HG03460 (cell line): ENCODE measurements at regions not wholly inside any gene's neighbourhood (a gene's known extent, or its start where the extent isn't known, plus 50 kb on each side); places are given as distances from the start of the nearest gene placed in this dataset.
"Not testable (repeated sequence)": the region's sequence is repeated elsewhere in the genome, so short reads cannot be mapped to it uniquely, and the experiment has no call there.

Source experiments
- ATAC-seq: cut with Tn5 transposase; IDR thresholded peaks from one replicate; pipeline ENCODE4 v1.9.1; 2021; ENCODE audit not compliant: unreplicated experiment

DNA sequence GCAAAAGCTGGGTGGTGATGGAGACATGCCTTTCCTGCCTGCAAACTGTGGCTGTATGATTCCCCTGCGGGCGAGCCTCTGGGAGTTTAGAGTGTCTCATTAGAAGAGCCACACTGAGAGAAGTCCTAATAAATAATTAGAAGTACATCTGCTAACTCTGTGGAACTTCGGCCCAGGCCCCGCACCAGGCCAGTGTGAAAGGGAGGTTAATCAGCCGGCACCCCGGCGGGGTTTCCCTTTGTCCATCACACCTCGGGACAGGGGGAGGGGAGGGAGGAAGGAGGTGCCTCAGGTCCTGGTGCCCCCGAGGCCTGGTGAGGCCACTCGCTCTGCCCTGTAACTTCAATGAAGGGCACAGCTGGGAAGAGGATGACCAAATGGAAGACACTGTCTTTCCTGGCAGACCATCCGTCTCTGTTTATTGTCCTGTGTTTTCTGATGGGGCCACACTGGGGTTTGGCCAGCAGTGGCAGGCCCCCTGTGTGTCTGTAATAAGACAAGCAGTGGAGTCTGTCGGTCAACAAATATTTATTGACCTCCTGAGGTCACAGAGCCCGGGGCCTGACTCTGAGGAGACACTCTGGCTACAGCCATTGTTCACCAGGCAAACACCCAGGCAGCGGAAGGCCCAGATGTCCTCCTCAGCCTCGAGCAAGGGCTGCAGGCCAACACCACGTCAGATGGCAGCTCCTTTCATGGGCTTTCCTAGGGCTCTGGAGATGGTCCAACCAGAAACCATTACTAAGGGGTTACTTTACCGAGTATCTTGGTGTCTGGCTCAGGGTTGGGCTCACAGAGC, 267.5 kb upstream of the RAB4A start:
- no peak for ATAC-seq

DNA sequence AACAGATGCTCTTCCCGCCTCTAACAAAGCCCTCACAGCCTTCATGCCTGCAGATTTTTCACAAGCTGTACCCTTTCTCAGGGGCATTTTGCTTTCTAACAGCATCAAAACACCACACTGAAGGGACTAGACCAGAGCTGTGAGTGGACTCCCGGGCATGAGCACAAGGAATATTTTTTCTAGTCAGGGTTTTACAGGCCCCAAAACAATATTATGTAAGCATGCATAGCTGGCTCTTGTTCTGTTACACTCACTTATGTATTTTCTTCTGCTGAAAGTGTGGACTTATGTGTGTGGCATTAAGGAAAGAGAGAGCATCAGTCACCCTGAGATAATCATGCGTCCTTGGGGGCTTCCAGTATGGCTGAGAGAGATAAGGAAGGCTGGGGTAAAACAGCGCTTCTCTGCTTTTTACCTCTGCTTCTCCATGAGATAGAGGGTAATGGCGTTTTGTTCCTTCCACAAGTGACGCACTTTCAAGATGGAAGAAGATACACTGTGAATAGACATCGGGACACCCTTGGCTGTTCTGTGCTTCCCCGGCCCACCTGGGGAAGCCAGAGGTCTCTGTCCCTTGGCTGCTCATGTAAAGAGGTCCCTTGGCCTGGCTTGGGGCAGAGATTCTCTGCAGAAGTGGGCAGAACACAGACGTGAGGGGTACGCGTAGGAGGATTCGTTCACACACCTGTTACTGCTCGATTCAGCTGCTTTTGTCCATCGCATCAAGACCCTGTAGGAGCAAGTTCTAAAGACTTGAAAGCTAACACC, 266.7 kb upstream of the RAB4A start:
- no peak for ATAC-seq

DNA sequence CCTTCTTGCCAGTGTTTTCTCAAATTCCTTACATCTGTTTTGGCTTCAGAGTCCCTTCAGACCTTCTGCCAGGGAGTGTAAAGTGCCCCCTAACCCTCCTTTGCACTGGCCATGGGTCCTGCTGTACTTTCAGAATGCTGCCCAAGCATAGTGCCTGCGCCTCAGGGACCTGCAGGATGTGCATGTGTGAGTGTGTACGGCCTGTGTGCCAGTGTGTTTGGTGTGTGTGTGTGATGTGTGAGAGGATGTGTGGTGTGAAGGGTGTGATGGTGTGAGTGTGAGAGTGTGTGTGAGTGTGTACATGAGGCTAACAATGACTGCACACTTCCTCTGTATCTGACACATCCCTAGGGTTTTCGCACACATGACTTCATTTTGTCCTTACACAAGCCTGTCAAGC, 265.8 kb upstream of the RAB4A start:
- ATAC-seq: no peak

DNA sequence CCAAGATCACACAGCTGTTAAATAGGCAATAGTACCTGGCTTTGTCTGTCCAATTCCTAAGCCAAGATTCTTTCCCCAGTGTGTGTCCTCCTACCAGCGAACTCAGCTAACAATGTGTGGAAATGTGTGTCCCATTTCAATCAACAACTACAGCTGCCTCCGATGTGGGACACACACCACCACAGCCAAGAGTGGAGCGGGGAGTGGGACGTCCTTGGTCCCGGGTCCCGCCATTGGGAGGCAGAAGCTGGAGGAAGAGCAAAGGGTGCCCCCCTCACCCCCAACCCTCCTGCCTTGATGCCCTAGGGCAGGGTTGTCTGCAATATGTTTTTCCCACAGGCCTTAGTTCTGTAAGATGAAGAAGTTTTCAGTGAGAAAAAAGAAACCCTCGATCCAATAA, 265.4 kb upstream of the RAB4A start:
- ATAC-seq: no peak

DNA sequence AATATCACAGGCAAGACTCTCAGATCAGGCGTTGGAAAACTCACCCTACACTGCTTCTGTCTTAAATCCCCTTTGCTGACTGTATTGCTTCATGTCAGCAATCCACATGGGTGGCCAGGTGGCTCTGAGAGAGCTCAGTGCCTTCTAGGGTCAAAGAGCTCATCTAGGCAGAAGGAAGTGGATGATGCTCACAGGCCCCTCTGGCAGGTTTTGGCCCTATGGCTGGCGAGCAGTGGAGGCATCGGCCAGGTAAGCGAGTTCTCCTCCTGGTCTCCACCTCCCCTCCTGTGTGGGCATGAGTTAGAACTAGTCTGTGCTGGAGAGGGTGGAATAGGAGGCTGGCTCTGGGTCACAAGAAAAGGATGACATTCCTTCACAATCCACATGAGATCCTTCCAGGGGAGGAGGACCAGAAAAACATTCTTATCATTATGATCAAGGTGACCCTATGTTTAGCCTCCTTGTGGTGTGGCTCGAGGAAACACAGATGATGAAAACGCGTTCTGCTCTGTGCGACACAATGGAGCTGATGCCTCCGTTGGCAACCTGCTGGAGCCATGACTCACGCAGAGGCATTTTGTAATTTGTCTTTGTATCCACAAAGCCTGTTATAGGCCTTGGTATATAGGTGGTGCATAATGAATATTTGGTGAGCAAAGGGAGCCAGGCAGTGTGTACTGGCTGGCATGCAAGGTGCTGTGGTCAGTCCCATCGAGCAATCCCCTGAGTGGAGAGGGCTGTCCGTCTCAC, 264.6 kb upstream of the RAB4A start:
- no peak for ATAC-seq

DNA sequence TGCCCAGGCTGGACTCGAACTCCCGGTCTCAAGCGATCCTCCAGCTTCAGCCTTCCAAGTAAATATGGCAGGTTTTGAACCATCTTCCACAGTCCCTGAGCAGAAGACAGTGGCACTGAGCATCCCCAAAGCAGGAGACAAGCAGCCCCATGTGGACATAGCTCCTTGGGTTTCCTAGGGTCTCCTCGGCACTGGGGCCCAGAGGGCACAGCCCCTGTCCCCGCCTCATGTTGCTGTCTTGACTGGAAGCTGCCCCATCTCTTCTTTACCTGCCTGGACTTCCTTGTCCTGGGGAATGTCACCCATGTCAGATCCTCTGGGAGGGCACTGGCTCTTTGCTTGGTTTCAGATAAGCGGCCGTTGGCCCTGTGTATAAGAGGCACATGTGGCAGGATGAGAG, 263.7 kb upstream of the RAB4A start:
- no peak for ATAC-seq

DNA sequence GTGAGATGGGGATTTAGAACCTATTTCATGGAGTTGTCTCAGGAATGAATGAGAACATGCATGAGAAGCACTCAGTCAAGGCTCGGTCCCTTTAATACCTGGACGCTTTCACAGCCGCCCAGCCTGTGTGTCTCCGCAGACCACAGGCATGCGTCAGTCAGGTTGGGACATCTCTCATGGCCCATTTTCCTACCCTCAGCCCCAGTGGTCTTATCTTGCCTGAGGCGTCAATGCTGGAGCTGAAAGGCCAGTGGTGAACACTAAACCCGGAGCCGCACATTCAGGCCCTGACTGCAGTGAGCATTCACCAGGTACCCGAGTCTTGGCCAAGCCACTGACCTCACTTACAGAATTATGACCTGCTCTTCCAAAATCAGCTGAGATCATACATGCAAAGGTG, 263.2 kb upstream of the RAB4A start:
- ATAC-seq: no peak

DNA sequence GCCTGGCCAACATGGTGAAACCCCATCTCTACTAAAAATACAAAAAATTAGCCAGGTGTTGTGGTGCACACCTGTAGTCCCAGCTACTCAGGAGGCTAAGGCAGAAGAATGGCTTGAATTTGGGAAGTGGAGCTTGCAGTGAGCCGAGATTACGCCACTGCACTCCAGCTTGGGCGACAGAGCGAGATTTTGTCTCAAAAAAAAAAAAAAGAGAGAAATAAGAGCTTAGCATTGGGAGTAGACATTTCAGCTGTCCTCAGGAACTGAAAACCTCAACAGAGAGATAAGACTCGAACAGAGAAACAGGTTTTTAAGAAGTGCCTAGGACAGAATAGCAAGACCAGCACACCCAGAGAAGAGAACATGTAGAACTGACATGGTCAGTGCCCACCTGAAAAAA, 262.6 kb upstream of the RAB4A start:
- ATAC-seq: not testable (repeated sequence)

DNA sequence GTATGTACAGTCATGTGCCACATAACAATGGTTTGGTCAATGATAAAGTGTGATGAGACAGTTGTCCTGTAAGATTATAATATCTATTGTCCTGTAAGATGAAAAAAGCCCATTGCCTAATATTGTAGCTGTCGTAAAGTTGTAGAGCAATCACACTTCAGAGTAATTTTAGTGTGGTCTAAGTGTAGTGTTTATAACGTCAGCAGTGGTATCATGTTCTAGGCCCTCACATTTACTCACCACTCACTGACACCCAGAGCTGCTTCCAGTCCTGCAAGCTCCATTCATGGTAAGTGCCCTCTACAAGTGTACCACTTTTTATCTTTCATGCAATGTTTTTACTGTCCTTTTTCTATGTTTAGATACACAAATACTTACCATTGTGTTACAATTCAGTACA, 259.9 kb upstream of the RAB4A start:
- no peak for ATAC-seq

DNA sequence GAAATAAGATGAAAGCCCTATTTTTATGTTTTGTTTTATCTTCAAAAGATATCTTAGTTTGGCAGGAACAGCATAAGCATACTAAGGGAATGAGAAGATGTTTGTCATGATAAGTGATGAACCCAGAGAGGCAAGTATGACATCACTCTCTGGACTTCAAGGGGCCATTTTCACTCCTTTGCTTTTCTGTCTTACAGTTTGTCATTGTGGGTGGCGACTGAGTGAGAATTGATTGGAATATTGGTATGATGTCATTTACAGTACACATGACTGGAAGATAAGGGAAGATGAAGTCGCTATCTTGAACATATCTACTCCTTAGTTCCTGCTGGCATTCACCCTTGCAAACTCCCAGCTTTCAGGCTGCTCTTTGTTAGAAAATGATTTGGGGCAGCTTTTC, 258.1 kb upstream of the RAB4A start:
- ATAC-seq: no peak

DNA sequence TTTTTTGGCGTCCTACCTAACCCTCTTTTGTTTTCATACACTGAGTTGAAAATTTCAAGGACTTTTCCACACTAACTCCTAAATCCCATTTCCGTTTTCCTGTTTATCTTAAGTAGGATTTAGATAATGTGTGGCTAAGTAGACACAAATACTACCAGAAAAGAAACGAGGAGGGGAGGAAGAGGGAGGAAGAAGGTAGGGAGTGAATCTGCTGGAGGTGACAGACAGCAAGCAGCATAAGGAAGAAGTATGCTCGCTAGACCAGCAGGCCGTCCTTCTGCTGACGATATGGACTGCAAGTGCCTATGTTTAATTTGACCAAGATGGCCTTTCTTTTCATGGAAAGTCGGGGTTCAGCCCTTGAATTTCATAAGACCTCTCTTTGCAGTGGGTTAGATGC, 256.9 kb upstream of the RAB4A start:
- no peak for ATAC-seq

DNA sequence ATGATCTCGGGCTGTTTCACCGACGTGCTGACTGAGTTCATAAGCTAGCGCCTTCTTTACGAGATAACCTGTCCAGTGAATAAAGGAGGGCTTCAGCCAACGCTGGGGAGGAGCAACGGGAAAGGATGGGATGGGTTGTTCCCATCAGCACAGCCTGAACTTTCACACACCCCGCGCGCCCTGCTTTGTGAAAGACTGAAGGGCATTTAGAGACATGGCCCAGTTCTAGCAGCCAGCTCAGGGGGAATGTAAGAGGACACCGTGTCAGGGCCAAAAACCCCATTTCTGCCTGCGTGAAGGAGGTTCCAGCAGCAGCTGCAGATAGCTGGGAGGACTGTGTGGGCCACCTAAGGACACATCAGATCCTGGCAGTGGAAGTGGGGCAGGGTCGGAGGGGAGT, 255.1 kb upstream of the RAB4A start:
- ATAC-seq: no peak

DNA sequence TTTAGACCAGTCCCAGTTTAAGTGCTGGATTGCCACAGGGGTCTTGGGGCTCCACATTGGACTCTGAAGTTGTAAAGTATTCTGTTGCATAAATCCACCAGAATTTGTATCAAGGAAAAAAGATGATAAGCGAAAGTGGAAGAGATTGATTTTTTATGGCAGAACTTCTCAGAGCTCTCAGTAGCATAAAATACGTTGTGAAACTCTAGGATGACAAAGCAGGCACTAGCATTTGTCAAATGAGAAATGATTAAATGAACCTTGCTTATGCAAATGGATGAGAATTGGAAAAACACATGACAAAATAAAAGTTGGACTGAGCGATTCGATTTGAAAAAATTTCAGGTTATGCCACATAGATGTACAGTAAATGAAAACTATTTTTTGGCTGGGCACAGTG, 253.8 kb upstream of the RAB4A start:
- ATAC-seq: no peak

DNA sequence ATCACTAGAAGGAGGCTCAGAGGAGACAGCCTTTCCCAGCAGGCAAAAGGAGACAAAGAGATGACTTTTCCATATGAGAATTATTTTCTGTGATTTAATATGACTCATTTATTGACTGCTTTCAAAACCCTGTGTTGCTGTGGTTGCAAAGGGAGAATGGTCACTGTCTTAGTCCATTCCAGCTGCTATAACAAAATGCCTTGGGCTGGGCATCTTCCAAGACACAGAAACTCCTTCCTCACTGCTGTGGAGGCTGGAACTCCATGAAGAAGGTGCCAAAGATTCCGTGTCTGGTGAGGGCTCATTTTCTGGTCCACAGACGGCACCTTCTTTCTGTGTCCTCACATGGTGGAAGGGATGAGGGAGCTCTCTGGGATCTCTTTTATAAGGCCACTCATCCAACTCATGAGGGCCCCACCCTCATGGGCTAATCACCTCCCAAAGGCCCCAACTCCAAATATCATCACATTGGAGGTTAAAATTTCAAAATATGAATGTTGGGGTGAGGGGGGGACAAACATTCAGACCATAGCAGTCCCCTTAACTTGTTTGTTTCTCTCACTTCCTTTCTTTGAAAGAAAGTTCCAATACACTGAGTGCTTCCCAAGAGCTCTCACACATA, 252.1 kb upstream of the RAB4A start:
- no peak for ATAC-seq

DNA sequence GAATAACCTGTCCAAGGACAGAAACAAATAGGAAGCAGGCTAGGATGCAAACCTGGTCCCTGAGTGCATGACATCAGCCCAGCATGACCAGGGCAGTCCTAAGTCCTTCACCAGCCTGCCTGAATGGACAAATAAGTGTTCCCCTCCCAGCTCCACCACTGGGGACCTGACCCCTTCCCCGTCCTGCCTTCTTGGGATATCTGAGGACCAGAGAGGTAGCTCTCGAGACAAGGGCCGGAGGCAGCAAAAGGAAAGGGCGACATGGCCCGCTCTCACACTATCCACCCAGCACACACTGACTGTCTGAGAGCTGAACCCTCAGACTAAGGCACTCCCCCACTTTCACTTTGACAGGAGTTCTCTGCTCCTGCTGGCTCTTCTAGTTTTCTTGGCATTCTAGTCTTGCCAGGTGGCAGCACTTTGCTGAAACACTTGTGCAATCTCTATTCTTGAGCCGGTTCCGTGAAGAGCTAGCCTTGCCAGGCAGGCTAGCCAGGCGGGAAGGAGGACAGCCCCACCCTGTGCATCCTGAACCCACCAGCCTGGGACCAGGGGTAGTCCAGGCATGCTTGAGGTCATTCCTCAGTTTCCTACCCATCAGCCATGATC, 251.1 kb upstream of the RAB4A start:
- ATAC-seq: no peak

DNA sequence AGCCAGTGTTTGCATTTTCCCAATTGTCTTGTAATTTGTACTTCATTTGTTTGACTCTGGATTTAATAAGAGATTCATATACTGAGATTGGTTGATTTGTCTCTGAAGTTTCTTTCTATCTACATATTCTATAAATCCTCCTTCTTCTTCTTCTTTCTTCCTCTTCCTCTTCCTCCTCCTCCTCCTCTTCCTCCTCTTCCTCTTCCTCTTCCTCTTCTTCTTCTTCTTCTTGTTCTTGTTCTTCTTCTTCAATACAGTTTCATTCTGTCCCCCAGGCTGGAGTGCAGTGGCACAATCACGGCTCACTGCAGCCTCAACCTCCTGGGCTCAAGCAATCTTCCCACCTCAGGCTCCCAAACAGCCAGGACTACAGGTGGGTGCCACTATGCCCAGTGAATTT, 249.9 kb upstream of the RAB4A start:
- ATAC-seq: not testable (repeated sequence)

DNA sequence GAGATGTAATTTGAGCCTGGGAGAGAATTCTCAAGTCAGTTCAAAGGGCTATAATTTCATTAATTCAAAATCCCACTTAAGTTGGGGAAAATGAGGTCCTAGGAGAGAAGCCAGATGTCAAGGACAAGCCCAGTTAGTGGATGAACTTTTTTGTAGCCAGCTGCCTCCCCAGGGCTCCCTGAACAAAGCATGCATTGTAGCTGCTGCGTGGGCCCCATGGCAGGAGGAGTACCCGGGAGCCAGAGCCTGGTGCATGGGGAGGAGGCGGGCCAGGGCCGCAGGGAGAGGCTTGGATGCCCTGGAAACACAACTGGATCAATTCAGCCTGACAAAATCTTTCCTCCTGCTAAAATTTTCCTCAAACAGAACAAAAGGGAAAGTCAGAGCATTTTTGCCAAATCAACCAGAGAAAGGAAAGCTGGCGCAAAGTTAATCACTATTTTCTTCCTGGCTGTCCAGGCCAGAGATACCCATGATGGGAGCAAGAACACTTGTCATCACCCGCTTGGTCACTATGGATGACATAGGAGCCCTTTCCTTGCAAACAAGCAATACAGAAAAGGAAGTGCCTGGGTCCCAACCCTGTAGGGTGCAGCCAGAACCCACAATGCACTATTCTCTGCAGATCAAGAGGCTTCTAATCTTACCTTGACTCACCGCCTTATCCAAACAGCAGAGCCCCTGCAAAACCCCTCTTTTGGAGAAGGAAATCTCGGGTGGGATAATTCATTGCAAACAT, 248.1 kb upstream of the RAB4A start:
- no peak for ATAC-seq

DNA sequence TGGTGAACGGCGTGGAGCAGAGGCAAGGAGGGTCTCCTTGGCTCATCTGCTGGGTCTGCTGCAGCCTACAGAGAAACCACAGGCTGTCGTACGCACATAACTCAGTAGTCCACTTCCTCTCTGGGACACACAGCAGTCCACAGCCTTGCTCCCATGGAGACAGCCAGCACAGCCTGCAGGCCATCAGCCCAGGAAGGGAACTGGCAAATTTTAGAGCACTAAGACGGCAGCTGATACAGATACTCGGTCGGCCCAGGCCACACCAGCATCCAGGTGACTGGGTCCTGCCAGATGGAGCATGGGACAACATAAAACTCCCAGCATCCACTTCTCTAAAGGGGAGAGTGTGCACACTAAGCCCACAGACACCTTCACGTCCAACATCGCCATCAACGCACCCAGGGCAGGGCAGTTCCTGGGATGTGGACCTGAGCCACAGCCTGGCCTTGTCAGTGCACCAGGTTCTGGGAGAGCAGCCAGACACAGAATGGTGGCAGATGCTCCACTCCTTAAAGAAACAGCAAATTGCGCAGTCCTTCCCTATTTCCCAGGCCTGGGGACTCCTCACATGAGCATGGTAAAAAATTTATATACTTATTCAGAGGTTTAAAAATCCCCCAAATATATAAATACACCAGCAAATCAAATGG, 247.1 kb upstream of the RAB4A start:
- ATAC-seq: no peak

DNA sequence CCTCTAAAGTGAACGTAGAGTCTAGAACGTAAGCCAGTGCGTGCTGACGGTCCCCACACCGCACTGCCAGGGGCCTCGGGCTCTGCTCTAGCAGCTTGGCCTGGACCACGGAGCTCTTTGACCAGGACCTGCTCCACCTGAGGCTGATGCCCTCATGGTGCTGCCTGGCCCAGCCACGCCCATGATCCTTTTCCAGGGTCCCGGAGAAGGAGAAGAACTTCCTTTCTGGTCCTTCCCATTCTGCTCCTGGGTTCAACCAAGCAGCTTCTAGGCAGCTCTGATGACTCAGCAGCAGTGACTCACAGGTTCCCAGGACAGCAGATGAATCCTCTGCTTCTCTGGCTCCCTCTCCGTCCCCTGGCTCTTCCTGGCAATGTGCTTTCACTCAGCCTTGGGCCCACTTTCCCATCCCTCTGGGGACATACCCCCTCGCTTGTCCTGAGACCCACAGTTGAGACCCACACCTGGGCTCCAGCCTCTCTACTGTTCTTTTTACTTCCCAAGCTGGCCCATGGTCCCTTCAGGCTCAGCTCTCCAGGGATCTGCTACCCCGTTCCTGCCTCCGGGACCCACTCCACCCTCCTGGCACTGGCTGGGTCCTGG, 246.3 kb upstream of the RAB4A start:
- ATAC-seq: no peak
